Activated B cell treated with CpG ODN at 0.5 μM for 24 hours (primary cell): ENCODE measurements at regions not wholly inside any gene's neighbourhood (a gene's known extent, or its start where the extent isn't known, plus 50 kb on each side); places are given as distances from the start of the nearest gene placed in this dataset.

Experiments used
- ATAC-seq: fragments of 200-7000 bp; cut with Tn5 transposase; one replicate; pipeline ENCODE4 v1.10.0; 2021; ENCODE audit warnings: low read depth, mild to moderate bottlenecking, moderate library complexity
- CTCF ChIA-PET: fragments of 350-600 bp; sonication (Branson Sonifier 250); formaldehyde crosslinking; loops from one replicate; lab custom pipeline; 2021; ENCODE audit warnings: antibody characterized with exemption; lab: Charles Lee
- POLR2A ChIA-PET: fragments of 350-600 bp; sonication (Branson Sonifier 250); formaldehyde crosslinking; loops from one replicate; lab custom pipeline; 2021; ENCODE audit warnings: antibody characterized with exemption; lab: Charles Lee
- DNase-seq: peaks from one replicate; pipeline ENCODE4 v3.0.0; 2022
- H3K27ac Mint-ChIP-seq: one replicate; pipeline ENCODE4 v1.8.0; 2020; ENCODE audit warnings: mixed read lengths
- H3K27me3 Mint-ChIP-seq: one replicate; pipeline ENCODE4 v1.8.0; 2021; ENCODE audit warnings: mixed read lengths
- H3K36me3 Mint-ChIP-seq: one replicate; pipeline ENCODE4 v1.8.0; 2021; ENCODE audit warnings: low read depth, mixed read lengths
- H3K4me1 Mint-ChIP-seq: one replicate; pipeline ENCODE4 v1.8.0; 2021; ENCODE audit warnings: mixed read lengths
- H3K4me3 Mint-ChIP-seq: one replicate; pipeline ENCODE4 v1.8.0; 2020; ENCODE audit warnings: mild to moderate bottlenecking, mixed read lengths
- H3K9me3 Mint-ChIP-seq: one replicate; pipeline ENCODE4 v1.8.0; 2020; ENCODE audit warnings: mixed read lengths
- CTCF ChIP-seq: fragments of 200-600 bp; IDR thresholded peaks from one replicate; pipeline ENCODE4 v1.8.0; 2022; ENCODE audit warnings: antibody characterized with exemption, mild to moderate bottlenecking
- intact Hi-C: fragments of 100-400 bp; cut with micrococcal nuclease; formaldehyde crosslinking; loops from one replicate; pipeline ENCODE4 v1.15.1; 2024

DNA sequence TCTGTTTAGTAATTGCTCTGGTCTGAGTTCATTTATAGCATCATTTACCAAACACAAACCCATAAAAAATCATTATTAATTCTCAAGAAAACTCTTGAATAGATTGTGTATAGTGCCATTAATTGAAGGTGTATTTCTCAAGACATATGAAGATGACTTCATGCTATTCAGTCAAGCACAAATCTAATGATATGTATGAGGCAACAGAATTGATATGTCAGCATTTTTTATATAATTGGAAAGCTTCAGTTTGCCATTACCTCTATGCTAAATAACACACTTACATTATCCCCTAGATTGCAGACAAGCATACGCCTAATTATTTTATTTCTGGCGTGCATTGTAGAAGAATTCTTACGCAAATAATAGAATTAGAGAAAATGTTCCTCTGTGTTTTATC, 461.8 kb downstream of the PDHA2 start:
- ATAC-seq, result no peak
- CTCF ChIA-PET, result no interaction called here
- DNase-seq, result no peak
- Mint-ChIP-seq H3K36me3 (no peaks in the 10 kb centered on the region), H3K4me1 (no peaks in the 10 kb centered on the region), H3K4me3 (no peak overlapping the region), H3K9me3 (peaks cover 6% of the 10 kb centered on the region), H3K27ac (no peak overlapping the region), H3K27me3 (no peaks in the 10 kb centered on the region)
- POLR2A ChIA-PET, result no interaction called here
- intact Hi-C loops, result no loop called here
- TF ChIP-seq CTCF, result no peak

GRCh38 chr4:96305030-96305429, 465.1 kb downstream of the PDHA2 start:
- ChIA-PET POLR2A (no interaction called here), CTCF (no interaction called here)
- no peak overlapping the region for H3K27ac Mint-ChIP-seq
- peaks cover 7% of the 10 kb centered on the region for H3K9me3 Mint-ChIP-seq
- no peaks in the 10 kb centered on the region for H3K36me3 Mint-ChIP-seq
- H3K4me3 Mint-ChIP-seq, result no peak overlapping the region
- H3K27me3 Mint-ChIP-seq, result no peaks in the 10 kb centered on the region
- intact Hi-C loops, result no loop called here
- no peak for TF ChIP-seq CTCF
- no peak for ATAC-seq
- no peaks in the 10 kb centered on the region for H3K4me1 Mint-ChIP-seq
- no peak for DNase-seq

- no peak for ATAC-seq
- no peak for TF ChIP-seq CTCF
- no peaks in the 10 kb centered on the region for H3K36me3 Mint-ChIP-seq
- no peaks in the 10 kb centered on the region for H3K27me3 Mint-ChIP-seq
- CTCF ChIA-PET, result no interaction called here
- POLR2A ChIA-PET, result no interaction called here
- H3K4me3 Mint-ChIP-seq, result no peak overlapping the region
- no peaks in the 10 kb centered on the region for H3K4me1 Mint-ChIP-seq
- intact Hi-C loops, result no loop called here
- H3K27ac Mint-ChIP-seq, result no peak overlapping the region
- DNase-seq, result no peak
- peaks cover 4% of the 10 kb centered on the region for H3K9me3 Mint-ChIP-seq
Observed at GRCh38 chr4:96312046-96312685, 472.3 kb downstream of the PDHA2 start.

GRCh38 chr4:96315815-96316214, 475.9 kb downstream of the PDHA2 start:
- ATAC-seq, result no peak
- Mint-ChIP-seq H3K9me3 (no peaks in the 10 kb centered on the region), H3K27me3 (no peaks in the 10 kb centered on the region), H3K4me1 (no peaks in the 10 kb centered on the region), H3K36me3 (no peaks in the 10 kb centered on the region), H3K4me3 (no peak overlapping the region), H3K27ac (no peak overlapping the region)
- TF ChIP-seq CTCF, result no peak
- intact Hi-C loops, result no loop called here
- no peak for DNase-seq
- CTCF ChIA-PET, result no interaction called here
- POLR2A ChIA-PET, result no interaction called here

- H3K36me3 Mint-ChIP-seq, result no peaks in the 10 kb centered on the region
- H3K27me3 Mint-ChIP-seq, result no peaks in the 10 kb centered on the region
- DNase-seq (no peak), ATAC-seq (no peak)
- CTCF ChIA-PET, result no interaction called here
- H3K4me1 Mint-ChIP-seq, result no peaks in the 10 kb centered on the region
- TF ChIP-seq CTCF, result no peak
- intact Hi-C loops, result no loop called here
- POLR2A ChIA-PET, result no interaction called here
- H3K4me3 Mint-ChIP-seq, result no peak overlapping the region
- no peak overlapping the region for H3K27ac Mint-ChIP-seq
- H3K9me3 Mint-ChIP-seq, result peaks cover under 1% of the 10 kb centered on the region
Observed at GRCh38 chr4:96316776-96317175, 476.9 kb downstream of the PDHA2 start.
